NCI-H524 treated with DMSO at 0.1 percent for 48 hours (cell line): ENCODE measurements at regions not wholly inside any gene's neighbourhood (a gene's known extent, or its start where the extent isn't known, plus 50 kb on each side); places are given as distances from the start of the nearest gene placed in this dataset.
A peak's percentile ranks its signal among the peaks of the same experiment; 100 is the strongest.

Source experiments
- DNase-seq: peaks from one replicate; lab custom pipeline; 2025; lab: John Stamatoyannopoulos, UW

DNA sequence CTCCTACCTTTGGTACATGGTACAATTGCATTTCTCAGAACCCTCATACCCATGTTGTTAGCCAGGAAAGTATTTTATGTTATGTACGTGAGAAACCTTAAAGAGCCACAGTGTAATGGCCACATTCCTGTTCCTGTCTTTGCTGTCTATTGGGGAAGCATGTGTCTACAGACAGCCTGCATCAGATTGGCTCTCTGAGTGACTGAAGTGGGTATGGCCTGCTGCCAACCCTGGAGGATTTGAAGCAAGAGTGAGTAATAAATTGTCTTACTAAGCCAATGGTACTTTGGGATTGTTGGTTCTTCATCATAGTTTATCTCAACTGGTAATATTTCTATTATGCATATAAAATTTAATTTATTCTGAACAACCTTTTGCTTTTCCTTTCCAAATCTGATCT, 574.1 kb downstream of the LMO7 start:
- DNase-seq: peak; percentile 43

DNA sequence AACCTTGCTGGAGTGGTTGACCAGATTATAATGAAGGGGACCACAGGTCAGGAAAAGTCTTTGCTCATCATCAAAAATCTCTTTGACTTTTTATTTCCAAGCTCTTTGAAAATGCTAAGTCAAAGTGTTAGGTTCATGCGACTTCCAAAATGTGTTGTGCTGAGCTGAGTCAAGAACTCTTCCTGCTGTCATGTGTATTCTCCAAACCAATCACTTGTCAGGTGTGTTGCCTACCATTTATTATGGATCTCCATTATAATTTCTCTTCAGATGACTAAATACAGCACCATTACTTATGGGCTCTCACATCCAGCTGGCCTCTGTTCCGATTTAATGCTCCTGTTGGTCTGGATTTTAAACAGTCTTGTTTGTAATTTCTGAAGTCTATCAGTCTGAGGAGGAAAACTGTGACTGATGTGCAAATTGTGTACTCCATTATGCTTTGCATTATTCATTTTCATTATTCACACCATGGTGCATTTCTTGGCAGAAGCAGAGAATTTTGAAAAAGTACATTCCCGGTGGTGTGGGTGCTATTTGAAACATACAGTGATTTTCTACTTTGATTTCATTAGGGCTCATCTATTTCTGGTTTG, 562.5 kb downstream of the LMO7 start:
- no peak for DNase-seq

DNA sequence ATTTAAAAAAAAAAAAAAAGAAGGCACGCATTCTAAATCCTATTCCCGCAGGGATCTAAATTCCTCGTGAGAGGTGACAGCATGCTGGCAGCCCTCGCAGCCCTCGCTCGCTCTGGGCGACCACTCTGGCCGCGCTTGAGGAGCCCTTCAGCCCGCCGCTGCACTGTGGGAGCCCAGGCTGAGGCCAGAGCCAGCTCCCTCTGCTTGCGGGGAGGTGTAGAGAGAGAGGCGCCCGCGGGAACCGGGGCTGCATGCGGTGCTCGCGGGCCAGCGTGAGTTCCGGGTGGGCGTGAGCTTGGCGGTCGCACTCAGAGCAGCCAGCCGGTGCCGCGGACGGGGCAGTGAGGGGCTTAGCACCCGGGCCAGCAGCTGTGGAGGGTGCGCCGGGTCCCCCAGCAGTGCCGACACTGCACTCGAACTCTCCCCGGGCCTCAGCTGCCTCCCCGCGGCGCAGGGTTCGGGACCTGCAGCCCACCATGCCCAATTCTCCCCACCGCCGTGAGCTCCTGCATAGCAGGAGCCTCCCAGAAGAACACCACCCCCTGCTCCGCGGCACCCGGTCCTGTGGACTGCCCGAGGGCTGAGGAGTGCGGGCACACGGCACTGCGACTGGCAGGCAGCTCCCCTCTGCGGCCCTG, 553.9 kb downstream of the LMO7 start:
- no peak for DNase-seq

DNA sequence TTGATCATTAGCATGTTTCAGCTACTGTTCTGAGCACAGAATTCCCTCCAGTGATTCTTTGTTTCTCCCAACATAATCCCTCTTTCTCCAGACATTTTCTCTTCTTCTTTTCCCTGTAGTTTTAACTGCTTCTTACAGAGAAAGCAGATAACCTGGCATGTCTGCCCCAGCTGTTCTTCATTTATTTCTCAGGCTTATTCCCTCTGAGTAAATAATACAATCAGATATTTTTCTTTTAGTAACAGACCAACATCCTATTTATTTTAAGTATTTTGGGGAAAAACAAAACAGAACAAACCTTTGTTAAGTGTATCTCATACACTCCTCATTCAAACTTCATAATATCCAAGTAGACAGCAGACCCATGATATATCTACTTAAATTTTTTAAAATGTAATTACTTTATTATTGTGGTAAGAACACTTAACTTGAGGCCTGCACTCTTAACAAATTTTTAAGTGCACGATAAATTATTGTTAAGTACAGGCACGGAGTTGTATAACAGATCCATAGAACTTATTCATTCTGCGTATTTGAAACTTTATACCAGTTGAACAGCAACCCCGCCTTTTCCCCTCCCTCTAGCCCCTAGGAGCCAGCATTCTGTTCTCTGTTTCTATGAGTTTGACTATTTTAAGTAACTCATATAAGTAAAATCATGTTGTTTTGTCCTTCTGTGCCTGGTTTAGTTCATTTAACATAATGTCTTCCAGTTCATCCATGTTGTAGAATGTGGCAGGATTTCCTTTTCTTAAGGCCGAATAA, 540.0 kb downstream of the LMO7 start:
- DNase-seq: no peak

DNA sequence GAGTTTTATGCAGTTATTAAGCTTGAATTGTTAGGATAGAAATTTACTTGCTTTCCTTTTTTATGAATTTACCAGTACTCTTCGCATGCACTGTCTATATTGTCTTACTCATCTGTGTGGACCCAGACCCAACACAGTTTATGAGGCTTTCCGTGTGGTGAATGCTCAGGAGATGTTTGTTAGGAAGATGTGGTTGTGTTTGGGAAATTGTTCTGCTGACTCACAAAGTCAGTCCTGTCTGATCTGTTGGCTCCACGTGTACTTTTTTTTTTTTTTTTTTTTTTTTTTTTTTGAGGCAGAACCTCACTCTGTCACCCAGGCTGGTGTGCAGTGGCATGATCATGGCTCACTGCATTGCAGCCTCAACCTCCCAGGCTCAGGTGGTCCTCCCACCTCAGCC, 532.5 kb downstream of the LMO7 start:
- DNase-seq: no peak

DNA sequence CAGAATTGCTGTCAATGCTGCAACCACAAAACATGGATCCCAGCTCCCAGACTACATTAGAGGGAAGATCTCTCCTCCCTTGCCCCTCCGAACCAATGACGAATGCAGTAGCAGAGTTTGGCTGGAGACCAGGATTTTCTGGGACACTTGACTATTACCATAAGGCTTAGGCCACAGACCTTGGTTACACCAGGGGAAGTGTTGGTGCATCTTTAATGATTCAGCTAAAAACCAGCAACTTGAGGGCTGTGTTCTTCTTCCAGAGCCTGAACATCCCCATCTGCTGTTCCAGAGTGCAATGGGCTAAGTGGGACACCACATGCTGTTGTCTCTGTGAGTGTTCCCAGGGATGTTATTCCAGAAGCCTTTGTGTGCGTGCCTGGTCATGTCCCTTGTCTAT, 528.2 kb downstream of the LMO7 start:
- no peak for DNase-seq

DNA sequence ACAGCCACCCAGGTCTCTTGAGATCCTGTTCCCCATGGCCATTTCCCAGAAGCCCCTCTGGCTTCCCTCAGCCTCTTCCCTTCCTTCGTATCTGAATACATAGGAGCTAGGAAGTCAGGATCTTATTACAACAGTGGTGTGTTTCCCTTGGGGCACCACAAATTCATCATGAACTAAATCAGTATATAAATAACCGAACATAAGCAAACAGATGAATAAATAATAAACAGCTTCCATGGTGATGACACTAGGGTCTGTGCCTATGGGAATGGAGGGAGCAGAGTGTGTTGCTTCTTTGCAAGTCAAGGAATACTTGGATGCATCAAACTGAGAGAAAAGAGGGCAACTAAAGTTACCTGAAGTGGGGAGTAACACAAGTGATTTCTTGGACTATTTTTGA, 527.6 kb downstream of the LMO7 start:
- DNase-seq: no peak

DNA sequence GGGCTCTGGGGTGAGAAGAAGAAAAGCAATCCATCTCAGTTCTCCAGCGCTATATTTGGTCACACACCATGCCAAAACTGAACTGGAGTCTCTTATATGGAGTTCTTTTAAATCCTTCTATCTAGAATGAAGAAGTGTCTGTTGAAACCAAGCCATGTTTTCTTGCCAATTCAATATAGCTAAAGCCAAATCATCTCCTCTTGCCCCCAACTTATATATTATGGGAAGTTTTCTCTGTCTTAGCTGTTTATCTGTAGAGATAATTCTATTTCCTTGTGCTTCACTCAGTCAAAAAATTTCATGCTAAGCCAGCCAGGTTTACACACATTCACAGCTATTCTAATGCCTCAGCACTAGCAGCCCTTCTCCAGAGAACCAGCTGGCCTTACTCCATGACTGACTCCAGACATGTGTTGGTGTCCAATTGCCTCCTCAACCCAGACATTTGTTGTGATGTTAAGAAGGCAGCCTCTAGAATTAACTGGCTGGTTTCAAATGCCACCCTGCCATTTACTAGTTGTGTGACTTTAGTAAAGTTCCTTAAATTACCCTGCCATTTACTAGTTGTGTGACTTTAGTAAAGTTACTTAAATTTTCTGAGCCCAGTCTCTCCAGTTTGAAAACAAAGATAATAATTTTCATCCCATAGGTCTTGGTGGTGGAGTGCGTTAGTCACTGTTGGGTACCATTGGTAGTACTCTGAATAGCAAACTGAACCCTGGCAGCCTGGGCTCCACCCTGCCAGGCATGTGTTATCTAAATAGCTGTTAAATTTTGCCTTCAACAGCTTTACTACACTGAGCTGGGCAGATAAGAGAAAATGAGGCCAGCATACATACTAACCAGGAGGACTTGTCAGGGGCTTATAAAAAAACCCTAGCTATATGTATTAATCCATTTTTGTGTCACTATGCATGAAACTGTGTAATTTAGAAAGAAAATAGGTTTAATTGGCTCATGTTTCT, 525.1 kb downstream of the LMO7 start:
- DNase-seq: no peak

DNA sequence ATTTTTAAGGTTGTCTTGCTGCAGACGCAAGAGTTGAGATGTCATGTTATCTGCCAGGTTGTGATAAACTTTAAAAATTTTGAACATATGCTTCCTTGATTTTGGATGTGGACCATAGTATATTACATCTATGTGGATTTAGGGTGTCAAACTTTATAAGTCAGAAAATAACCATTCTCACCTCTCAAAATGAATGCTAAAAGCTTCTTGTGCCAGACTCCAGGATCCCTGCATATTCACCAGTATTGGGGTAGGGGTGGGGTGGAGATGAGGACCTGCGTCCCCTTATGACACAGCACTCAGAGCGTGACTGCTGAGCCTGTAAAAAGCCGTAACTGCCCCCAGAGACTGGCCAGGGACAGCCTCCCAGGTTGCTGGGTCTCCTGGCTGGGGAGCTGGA, 524.4 kb downstream of the LMO7 start:
- DNase-seq: no peak

DNA sequence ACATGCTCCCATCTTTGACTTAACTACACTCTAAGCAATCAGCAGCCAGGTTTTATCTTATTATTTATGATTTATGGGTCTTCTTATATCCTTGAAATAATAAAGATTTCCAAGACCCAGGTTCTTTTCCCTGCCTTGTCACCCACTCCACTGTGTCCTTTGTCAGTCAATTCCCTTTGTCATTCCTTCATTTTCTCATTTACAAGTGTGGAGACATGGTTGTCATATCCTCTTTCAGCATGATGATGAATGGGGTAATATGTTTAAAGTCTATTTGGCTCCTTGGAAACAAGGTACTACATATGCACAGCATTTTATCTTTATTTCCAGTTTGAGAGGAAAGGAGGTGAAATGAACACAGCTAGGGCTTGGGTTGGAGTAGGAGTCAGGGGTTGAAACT, 521.8 kb downstream of the LMO7 start:
- DNase-seq: no peak

DNA sequence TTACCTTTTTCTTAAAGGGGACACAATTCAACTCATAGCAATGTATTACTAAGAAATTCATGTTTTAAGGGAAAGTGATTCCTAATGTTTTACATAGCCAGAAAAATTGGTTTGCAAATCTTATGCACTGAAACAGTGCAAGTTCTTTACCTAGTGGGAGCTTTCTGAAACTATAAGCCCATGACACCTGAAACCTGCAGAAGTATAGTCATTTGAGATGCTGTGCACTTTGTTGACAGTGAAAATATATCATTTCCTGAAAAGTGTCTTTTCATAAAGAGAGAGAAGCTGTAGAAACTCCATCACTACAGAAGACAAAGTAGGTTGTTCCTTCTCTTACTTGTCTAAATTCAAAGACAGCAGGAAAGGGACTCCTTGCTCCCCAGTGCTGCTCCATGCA, 517.1 kb downstream of the LMO7 start:
- no peak for DNase-seq

DNA sequence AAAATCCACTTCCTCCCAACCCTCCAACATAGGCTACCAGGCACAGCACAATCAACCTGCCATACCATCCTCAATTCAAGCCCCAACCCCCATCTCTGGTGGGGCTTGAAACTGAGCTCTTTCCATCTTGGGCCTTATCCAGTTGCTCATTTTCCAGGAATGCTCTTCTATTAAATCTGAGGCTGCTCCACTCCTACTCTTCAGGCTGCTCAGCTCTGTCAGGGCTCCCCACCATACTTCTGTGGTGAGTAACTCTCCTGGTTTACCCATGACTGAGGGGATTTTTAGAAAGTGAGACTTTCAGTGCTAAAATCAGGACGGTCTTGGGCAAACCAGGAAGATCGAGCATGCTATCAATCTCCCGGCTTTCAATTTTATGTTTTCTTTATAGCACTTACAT, 512.8 kb downstream of the LMO7 start:
- DNase-seq: no peak

DNA sequence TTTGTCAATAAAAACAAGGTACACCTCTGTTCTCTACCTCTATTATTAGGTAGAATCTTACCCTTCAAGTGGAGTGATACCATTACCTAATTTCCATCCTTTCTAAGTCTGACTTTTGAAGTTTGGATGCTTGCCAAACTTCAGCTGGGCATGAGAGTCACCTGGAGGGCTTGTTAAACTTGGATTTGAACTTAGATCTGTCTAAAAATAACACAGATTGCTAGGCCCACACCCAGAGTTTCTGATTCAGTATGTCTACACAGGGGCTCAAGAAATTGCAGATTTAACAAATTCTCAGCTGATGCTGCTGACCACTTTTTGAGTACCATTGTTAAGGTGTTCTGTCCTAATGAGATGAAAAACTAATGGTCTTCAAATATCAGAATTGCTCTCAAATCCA, 512.2 kb downstream of the LMO7 start:
- no peak for DNase-seq

DNA sequence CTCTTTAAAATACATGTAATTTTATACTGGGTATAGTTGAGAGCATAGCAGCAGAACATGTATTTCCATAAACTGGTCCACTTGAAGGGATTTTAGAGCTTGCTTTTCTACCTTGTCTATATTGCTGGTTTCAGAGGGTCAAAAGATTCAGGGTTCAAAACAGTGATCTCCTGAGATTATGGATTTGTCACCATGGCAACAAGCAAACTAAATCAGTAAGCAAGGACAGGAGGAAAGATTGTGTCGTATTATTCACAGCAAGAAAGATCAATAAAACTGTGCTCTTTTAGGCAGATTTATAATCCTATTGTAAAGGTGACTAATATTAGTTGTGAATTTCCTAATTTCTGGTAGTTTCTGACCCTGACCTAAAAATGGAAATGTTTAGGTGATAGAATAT, 496.4 kb downstream of the LMO7 start:
- no peak for DNase-seq

DNA sequence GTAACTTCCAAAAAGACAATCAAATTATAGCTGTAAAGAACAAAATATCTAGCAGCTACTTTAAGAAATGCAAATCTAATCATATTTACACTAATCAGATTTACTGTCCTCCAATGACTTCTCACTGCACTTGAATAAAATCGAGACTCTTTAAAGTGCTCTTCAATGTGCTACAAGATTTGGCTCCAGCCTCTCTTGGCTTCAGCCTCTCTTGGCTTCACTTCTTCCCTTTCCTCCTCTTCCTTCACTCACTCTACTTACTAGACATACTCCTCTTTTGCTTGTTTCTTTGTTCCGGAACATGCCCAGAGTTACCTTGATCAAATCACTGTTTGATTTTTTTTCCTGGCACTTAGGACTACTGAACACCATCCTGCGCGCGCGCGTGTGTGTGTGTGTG, 495.4 kb downstream of the LMO7 start:
- DNase-seq: no peak

DNA sequence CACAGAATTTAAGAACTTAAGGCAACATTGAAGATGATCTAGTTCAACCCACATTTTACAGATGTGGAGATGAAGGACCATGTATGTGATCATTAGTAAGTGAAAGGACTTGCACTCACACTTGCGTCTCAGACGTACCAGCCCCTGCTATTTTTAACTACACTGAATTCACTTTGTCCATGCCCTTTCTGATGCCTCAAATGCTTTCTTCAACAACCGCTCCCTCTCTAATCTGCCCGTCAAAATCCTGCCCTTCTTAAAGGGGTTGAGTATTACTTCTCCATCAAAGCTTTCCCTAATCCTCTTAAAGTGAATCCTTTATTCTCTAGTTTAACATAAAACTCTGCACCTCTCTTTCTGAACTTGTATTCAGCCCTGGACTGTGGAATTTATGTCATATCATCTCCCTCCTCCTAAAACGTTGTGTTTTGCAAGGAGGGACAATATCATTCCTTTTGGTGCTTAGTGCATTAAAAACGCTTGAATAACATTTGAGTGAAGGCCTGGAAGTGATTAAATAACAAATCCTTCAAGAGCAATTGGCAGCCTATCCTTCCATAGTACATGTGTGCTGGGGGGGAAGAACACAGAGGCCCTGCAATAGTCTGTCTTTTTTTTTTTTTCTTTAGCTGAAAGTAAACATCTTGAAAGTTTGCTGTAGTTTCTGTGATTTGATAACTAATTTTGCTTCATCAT, 493.3 kb downstream of the LMO7 start:
- DNase-seq: peak; percentile 75

DNA sequence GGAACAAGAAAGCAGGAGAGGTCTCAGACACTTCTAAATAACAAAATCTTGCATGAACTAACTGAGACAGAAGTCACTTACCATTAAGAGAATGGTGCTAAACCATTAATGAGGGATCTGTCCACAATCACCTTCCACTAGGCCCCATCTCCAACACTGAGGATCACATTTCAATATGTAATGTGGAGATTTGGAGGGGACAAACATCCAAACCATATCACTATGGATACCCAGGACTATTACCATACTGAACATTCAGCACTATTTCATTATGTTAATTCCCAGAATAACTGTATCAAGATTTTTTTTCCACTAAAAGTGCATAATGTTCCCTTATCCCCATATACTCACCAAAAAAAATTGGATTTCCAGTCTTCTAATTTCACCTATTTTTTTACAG, 491.8 kb downstream of the LMO7 start:
- DNase-seq: no peak

DNA sequence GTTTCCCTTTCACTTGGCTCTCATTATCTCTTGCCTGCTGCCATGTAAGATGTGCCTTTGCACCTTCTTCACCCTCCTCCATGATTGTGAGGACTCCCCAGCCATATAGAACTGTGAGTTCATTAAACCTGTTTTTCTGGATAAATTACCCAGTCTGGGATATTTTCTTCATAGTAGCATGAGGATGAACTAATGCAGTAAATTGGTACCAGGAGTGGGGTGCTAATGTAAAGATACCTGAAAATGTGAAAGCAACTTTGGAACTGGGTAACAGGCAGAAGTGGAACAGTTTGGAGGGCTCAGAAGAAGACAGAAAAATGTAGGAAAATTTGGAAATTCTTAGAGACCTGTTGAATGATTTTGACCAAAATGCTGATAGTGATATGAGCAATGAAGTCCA, 487.4 kb downstream of the LMO7 start:
- DNase-seq: no peak

DNA sequence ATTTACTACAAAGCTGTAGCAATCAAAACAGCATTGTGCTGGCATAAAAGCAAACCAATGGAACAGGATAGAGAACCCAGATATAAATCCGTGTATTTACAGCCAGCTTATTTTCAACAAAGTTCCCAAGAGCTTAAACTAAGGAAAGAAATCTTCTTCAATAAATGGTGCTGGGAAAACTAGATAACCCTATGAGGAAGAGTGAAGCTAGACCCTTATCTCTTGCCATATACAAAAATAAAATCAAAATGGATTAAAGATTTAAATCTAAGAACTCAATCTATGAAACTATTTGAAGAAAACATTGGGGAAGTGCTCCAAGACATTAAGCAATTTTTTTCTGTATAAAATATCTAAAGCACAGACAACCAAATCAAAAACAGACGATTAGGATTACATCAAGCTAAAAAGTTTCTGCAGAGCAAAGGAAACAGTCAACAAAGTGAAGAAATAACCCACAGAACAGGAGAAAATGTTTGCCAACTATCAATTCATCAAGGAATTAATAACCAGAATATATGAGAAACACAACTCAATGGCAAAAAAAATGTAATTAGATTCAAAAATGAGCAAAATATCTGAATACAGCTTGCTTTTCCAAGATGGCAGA, 480.7 kb downstream of the LMO7 start:
- no peak for DNase-seq

DNA sequence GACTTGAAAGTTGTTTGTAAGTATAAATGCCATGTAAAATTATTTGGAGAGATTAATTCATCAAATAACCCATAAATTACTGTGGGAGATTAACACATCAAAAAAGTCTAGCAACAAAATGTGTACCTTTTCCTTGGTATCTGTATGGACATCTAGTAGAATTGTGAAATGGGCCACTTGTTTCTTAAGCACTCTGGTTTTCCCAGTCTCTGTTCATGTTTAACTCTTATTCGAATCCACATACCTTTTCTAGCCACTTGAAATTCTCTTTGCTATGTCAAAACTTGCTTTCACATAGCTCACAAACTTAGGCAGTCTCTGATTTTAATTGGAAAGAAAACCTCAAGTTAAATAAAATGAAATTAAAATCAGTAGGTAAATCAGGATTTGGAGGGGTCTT, 470.6 kb downstream of the LMO7 start:
- no peak for DNase-seq

DNA sequence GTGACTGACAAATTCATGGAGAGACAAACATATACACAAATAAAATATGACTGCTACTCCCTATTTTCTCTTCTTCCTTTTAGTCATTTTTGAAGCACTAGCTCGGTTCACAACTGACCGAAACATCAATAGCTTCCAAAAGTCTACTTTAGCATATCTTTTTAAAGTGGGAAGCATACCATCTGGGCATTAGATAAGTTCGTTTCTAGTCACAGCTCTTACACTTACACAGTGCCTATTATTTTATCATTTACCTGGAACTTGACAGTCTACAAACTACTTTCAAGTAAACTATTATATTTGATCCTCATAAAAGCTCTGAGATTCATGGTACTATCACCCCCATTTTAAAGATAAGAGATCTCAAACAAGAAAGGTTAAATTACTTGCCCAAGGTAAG, 458.5 kb downstream of the LMO7 start:
- no peak for DNase-seq
